ENCODE measurements at regions not wholly inside any gene's neighbourhood (a gene's known extent, or its start where the extent isn't known, plus 50 kb on each side); places are given as distances from the start of the nearest gene placed in this dataset.

DNA sequence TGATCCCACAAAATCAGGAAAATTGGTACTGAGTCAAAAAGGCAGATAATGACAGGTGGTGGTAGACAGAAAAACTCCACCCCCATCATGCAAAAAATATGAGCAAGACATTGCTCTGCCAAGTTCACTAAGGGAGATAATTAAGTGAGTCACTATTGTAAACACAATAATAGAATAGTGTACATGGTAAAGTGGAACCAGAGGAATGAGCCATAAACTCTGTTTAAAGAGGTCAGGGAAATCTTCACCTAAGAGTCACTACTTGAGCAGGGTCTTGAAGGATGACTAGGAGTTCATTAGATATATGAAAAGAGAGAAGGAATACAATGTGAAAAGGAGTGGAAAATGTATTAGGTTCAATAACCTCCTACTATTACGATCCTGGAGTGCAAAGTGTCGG, 213.4 kb upstream of the PEX5L start:
- no peaks in the 10 kb centered on the region for H3K9me1 ChIP-seq (ENCODE audit: control insufficient read depth, insufficient read depth, low read length)
- DNase-seq (ENCODE audit: extremely low read depth in 1 of 4, low spot score in 3 of 4), result no peak
- no peak overlapping the region for H3K27ac ChIP-seq (ENCODE audit: extremely low read depth, low read depth, low read length)
- intact Hi-C loops (cut with micrococcal nuclease) (no loop called here), in situ Hi-C loops (cut with MboI) (no loop called here)
- FAIRE-seq, result no peak
- H3K4me1 ChIP-seq (replicated peaks in 1 of 2; ENCODE audit: control insufficient read depth in 2 of 2, insufficient read depth in 2 of 2, low read length in 2 of 2), result no peaks in the 10 kb centered on the region
- no peaks in the 10 kb centered on the region; the same call in 1 of the 2 replicates for H3K9me3 ChIP-seq (replicated peaks; ENCODE audit: control insufficient read depth, insufficient read depth, low read depth, low read length)
- H3K4me3 ChIP-seq, result no peak overlapping the region
- no peaks in the 10 kb centered on the region for H3K36me3 ChIP-seq (ENCODE audit: control insufficient read depth, insufficient read depth, low read length)
- WGBS (ENCODE audit: insufficient coverage, low coverage, missing lambda C conversion rate), result 0% methylated on average over 2 of the region's 2 CpGs
- H3K4me2 ChIP-seq (ENCODE audit: insufficient read depth, low read length), result no peak overlapping the region
- no peaks in the 10 kb centered on the region for H4K20me1 ChIP-seq (replicated peaks; ENCODE audit: control insufficient read depth, insufficient read depth, low read length)
- no peak for TF ChIP-seq ZNF175 (CRISPR knock-in tag; IDR thresholded peaks at IDR 0.05; ENCODE audit: low read depth)
- TF ChIP-seq GATAD2A (IDR thresholded peaks at IDR 0.05), result no peak
- TF ChIP-seq MTA3 (IDR thresholded peaks at IDR 0.05; ENCODE audit: borderline replicate concordance), result no peak
- TF ChIP-seq RAD21 (CRISPR knock-in tag; conservative IDR thresholded peaks at IDR 0.05 in 1 of 2, IDR thresholded peaks at IDR 0.05 in 1 of 2), result no peak
- TF ChIP-seq GABPB2 (CRISPR knock-in tag; conservative IDR thresholded peaks at IDR 0.05), result no peak
- TF ChIP-seq FOS (IDR thresholded peaks at IDR 0.05; ENCODE audit: extremely low read depth, insufficient read length), result no peak
- TF ChIP-seq FOXA1 (IDR thresholded peaks at IDR 0.05; ENCODE audit: borderline replicate concordance), result no peak
- no peak for TF ChIP-seq SOX6 (IDR thresholded peaks at IDR 0.05)
- no peak for TF ChIP-seq OTX1 (CRISPR knock-in tag; IDR thresholded peaks at IDR 0.05)
- no peak for TF ChIP-seq ETV5 (CRISPR knock-in tag; IDR thresholded peaks at IDR 0.05; ENCODE audit: low read depth)
- CTCF ChIA-PET (ENCODE audit: low intra/inter-chr PET ratio), result no interaction called here
- H3K27me3 ChIP-seq (ENCODE audit: control insufficient read depth in 2 of 2, insufficient read depth in 2 of 2, low read length in 2 of 2), result no peaks in the 10 kb centered on the region
- H3K9ac ChIP-seq (ENCODE audit: insufficient read depth in 1 of 2, low read depth in 2 of 2, low read length in 2 of 2), result no peak overlapping the region
- no peak for ATAC-seq
- H2AFZ ChIP-seq (ENCODE audit: low read depth, low read length), result no peak overlapping the region
- POLR2A ChIA-PET, result no interaction called here
- BruUV-seq (replicated peaks), result no TSS peak
- H3K79me2 ChIP-seq (ENCODE audit: control insufficient read depth, insufficient read depth, low read length), result no peaks in the 10 kb centered on the region
